Upper lobe of left lung (tissue), 6 donors: ENCODE measurements at regions not wholly inside any gene's neighbourhood (a gene's known extent, or its start where the extent isn't known, plus 50 kb on each side); places are given as distances from the start of the nearest gene placed in this dataset.
A peak's percentile ranks its signal among the peaks of the same experiment; 100 is the strongest.

Source experiments
- ATAC-seq, 2 donors: fragments of 200-7000 bp; cut with Tn5 transposase; one replicate each; pipeline ENCODE4 v1.9.1; 2022; ENCODE audit warnings: mild to moderate bottlenecking in 2 of 2, moderate library complexity in 2 of 2; ENCODE audit not compliant: low FRiP score in 2 of 2
- DNase-seq, 2 donors: peaks; one replicate each; pipeline ENCODE4 v3.0.0-alpha.2; 2019 to 2020
- H3K27ac ChIP-seq, 4 donors: fragments of 200-600 bp; sonication (generic); one replicate each; pipeline ENCODE4 v1.5.1; 2016 to 2019
- H3K27me3 ChIP-seq, 4 donors: fragments of 200-600 bp; sonication (generic); one replicate each; pipeline ENCODE4 v1.5.1; 2017 to 2019
- H3K36me3 ChIP-seq, 4 donors: fragments of 200-600 bp; sonication (generic); one replicate each; pipeline ENCODE4 v1.5.1; 2016 to 2019
- H3K4me1 ChIP-seq, 4 donors: fragments of 200-600 bp; sonication (generic); one replicate each; pipeline ENCODE4 v1.5.1; 2018 to 2019
- H3K4me3 ChIP-seq, 4 donors: fragments of 200-600 bp; sonication (generic); one replicate each; pipeline ENCODE4 v1.5.1; 2017 to 2019; ENCODE audit warnings: mild to moderate bottlenecking in 2 of 4, moderate library complexity in 1 of 4
- H3K9me3 ChIP-seq, 4 donors: fragments of 200-600 bp; sonication (generic); one replicate each; pipeline ENCODE4 v1.5.1; 2018 to 2019
- EP300 ChIP-seq, 4 donors: sonication (generic); formaldehyde crosslinking; IDR thresholded peaks; one replicate each; pipeline ENCODE4 v1.5.1; 2017; ENCODE audit warnings: antibody characterized with exemption in 4 of 4, control low read depth in 2 of 4
- POLR2A ChIP-seq, 4 donors: fragments of 450-650 bp; IDR thresholded peaks; one replicate each; pipeline ENCODE4 v1.5.1; 2016 to 2017; ENCODE audit warnings: antibody characterized with exemption in 4 of 4, mild to moderate bottlenecking in 2 of 4
- POLR2AphosphoS5 ChIP-seq, 2 donors: sonication (generic); formaldehyde crosslinking; IDR thresholded peaks; one replicate each; pipeline ENCODE4 v1.5.1; 2017; ENCODE audit warnings: antibody characterized with exemption in 2 of 2
- WGBS, 2 donors: methylation state at CpG; one replicate each; pipeline ENCODE4 v1.1.5; 2017 to 2018; 5-methylcytosine and 5-hydroxymethylcytosine counted together
- TF ChIP-seq, protein P1 (sequence below), 6 experiments: fragments of 450-650 bp in 4 of 6; fragments of 200-600 bp in 2 of 6; sonication (generic) in 2 of 6; IDR thresholded peaks; one replicate each; pipeline ENCODE4 v1.5.1; 2016 to 2019; ENCODE audit warnings: antibody characterized with exemption in 6 of 6
- donor health status: DM: no; HTN: no; CAD: no; lungs with moderate emphysema.
- donor health status: DM: no; HTN: yes; CAD: no; lungs with severe emphysema.

DNA sequence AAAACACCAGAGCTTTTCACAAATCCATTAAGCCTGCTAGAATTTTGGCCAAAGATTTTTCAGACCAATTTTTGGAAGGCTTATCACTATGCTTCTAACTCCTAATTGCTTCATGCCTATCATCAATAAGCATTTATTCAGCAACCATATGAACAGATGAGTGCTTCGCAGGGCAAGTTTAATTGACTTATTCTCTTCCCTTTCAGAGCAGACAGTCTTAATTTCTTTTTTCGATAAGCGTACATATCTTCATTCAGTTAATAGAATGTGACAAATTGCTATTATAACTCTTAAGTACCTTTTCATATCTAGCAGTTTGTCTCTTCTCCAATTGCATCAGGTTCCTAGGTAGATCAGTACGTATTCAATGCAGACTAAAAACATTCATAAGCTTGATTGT, 298.4 kb upstream of the ANO5 start:
- ATAC-seq (no peak), DNase-seq (no peak)
- no peak overlapping the region for H3K4me3 ChIP-seq
- TF ChIP-seq, protein P1, sequence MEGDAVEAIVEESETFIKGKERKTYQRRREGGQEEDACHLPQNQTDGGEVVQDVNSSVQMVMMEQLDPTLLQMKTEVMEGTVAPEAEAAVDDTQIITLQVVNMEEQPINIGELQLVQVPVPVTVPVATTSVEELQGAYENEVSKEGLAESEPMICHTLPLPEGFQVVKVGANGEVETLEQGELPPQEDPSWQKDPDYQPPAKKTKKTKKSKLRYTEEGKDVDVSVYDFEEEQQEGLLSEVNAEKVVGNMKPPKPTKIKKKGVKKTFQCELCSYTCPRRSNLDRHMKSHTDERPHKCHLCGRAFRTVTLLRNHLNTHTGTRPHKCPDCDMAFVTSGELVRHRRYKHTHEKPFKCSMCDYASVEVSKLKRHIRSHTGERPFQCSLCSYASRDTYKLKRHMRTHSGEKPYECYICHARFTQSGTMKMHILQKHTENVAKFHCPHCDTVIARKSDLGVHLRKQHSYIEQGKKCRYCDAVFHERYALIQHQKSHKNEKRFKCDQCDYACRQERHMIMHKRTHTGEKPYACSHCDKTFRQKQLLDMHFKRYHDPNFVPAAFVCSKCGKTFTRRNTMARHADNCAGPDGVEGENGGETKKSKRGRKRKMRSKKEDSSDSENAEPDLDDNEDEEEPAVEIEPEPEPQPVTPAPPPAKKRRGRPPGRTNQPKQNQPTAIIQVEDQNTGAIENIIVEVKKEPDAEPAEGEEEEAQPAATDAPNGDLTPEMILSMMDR (IDR thresholded peaks at IDR 0.05), result no peak
- TF ChIP-seq POLR2A (IDR thresholded peaks at IDR 0.05), result no peak
- TF ChIP-seq EP300 (IDR thresholded peaks at IDR 0.05), result no peak
- no peak for TF ChIP-seq POLR2AphosphoS5 (IDR thresholded peaks at IDR 0.05)
- no peaks in the 10 kb centered on the region for H3K36me3 ChIP-seq
- 94% methylated on average over 4 of the region's 4 CpGs for WGBS, 2 donors
- no peaks in the 10 kb centered on the region for H3K27me3 ChIP-seq
- H3K27ac ChIP-seq, result no peak overlapping the region
- no peaks in the 10 kb centered on the region for H3K4me1 ChIP-seq
- H3K9me3 ChIP-seq, result no peaks in the 10 kb centered on the region

DNA sequence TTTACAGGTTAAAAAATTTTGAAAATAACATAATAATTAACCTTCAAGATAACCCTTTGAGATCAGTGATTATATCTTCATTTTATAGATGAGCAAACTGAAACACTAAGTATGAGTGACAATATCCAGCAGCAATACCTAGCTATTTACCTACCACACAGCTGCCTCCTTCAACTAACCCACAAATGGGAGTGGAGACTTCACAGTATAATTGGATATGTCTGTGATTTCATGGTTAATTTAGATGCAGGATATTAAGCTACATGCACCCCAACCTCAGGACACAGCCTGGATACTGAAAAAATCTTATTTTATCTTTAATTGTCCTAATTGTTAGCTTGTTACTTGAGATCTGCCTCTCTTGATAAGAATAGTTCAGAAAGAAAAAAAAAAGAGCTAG, 297.2 kb upstream of the ANO5 start:
- TF ChIP-seq POLR2AphosphoS5 (IDR thresholded peaks at IDR 0.05) (no peak), POLR2A (IDR thresholded peaks at IDR 0.05) (no peak), EP300 (IDR thresholded peaks at IDR 0.05) (no peak)
- TF ChIP-seq, protein P1 (IDR thresholded peaks at IDR 0.05), result no peak
- Histone ChIP-seq H3K27ac (no peak overlapping the region), H3K4me1 (no peaks in the 10 kb centered on the region), H3K36me3 (no peaks in the 10 kb centered on the region), H3K27me3 (no peaks in the 10 kb centered on the region), H3K9me3 (no peaks in the 10 kb centered on the region), H3K4me3 (no peak overlapping the region)
- DNase-seq, result no peak
- ATAC-seq, result no peak

DNA sequence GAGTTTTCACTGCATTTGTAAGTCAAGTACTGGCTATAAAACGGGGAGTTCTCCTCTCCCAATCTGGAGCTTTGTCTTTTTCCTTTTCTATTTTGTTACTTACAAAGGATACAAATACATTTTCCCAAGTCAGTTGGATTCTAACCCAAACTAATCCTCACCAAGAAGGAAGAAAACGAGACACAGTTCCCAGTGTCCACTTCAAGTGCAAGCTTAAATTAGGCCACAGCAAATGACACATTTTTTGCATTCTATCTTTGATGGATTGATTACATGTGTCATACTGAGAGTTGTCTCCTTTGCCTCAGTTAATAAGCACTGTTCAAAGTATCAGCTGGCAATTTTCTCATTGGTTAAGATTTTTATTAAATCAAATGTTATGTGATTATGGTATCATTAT, 296.7 kb upstream of the ANO5 start:
- no peaks in the 10 kb centered on the region for H3K9me3 ChIP-seq
- no peak for DNase-seq
- no peak overlapping the region for H3K4me3 ChIP-seq
- H3K27me3 ChIP-seq, result no peaks in the 10 kb centered on the region
- no peaks in the 10 kb centered on the region for H3K36me3 ChIP-seq
- no peak overlapping the region for H3K27ac ChIP-seq
- no peak for ATAC-seq
- WGBS, 2 donors, result 74% methylated on average over 2 of the region's 2 CpGs
- TF ChIP-seq, protein P1 (IDR thresholded peaks at IDR 0.05), result no peak
- TF ChIP-seq POLR2AphosphoS5 (IDR thresholded peaks at IDR 0.05) (no peak), POLR2A (IDR thresholded peaks at IDR 0.05) (no peak), EP300 (IDR thresholded peaks at IDR 0.05) (no peak)
- H3K4me1 ChIP-seq, result no peaks in the 10 kb centered on the region

DNA sequence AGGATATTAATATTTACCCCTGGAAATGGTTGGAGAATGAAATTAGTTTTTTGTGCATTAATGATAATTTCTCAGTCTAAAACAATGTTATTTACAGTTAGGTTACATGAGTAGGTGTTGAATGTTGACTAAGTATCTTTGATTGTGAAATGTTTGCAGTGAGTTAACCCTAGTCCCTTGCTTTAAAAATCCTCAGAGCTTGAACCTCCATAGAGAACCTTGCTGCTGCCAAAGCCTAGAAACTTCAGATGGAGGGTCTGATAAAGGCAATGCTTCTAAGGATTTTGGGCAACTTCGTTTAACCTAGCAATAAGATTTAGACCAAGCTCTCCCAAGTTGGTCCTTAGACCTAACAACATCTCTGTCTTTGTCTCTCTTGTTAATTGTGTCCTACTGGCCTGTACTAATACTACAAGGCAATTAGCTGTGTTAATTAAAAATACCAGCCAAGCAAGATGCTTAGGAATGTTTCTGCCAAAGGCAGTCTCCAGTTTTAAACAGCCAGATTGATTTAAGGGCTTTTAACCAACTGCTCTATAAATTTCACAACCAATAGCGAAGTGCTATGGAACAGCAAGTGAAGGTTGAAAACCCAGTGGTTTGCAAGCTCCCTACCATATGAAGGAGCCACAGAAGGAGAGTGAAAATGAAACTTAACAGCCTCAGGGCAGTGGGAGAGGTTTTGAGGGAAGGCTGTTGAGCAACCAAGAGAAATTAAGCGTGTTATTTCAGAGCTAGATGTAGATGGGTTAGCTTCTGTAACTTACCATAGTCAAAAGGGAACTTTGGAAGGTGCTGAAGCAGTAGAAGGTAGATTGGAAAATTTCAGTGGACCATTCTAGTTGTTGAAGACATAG, 295.9 kb upstream of the ANO5 start:
- DNase-seq (no peak), ATAC-seq (peak in 1 of 2 donors; percentile 52)
- TF ChIP-seq POLR2A (IDR thresholded peaks at IDR 0.05), result no peak
- 57 to 62% methylated on average over 3 of the region's 3 CpGs for WGBS, 2 donors
- Histone ChIP-seq H3K9me3 (no peaks in the 10 kb centered on the region), H3K27me3 (no peaks in the 10 kb centered on the region), H3K36me3 (no peaks in the 10 kb centered on the region), H3K4me1 (no peaks in the 10 kb centered on the region), H3K27ac (no peak overlapping the region), H3K4me3 (no peak overlapping the region)

DNA sequence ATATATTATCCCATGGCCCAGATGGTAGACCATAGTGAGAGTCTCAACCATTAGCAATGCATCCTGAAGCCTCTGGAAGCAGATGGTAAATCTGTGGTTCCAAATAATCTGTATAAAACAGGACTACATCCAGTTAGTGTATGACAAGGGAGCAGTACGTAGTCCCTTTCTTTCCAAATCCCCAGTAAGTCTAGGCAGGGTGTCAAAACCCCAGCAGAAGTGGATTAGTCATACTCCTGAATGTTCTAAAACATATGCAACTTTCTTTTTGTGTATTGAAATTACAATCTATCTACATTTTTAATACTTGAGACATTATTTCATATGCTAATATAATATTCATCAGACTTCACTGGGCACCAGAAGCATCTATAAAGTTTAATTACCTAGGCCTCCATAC, 295.1 kb upstream of the ANO5 start:
- DNase-seq (no peak), ATAC-seq (no peak)
- Histone ChIP-seq H3K27ac (no peak overlapping the region), H3K36me3 (no peaks in the 10 kb centered on the region), H3K27me3 (no peaks in the 10 kb centered on the region), H3K4me1 (no peaks in the 10 kb centered on the region), H3K9me3 (no peaks in the 10 kb centered on the region), H3K4me3 (no peak overlapping the region)
- TF ChIP-seq EP300 (IDR thresholded peaks at IDR 0.05), result no peak
- TF ChIP-seq POLR2A (IDR thresholded peaks at IDR 0.05), result no peak
- TF ChIP-seq, protein P1 (IDR thresholded peaks at IDR 0.05), result no peak
- WGBS, 2 donors, result 52 to 81% methylated on average over 1 of the region's 1 CpG
